ENCODE measurements at regions not wholly inside any gene's neighbourhood (a gene's known extent, or its start where the extent isn't known, plus 50 kb on each side); places are given as distances from the start of the nearest gene placed in this dataset.

GRCh38 chr6:62974452-62974851 is 236.8 kb upstream of the FKBP1C start:
- TF ChIP-seq POLR2AphosphoS5 (IDR thresholded peaks at IDR 0.05; ENCODE audit: low read depth): no peak
- no peak for TF ChIP-seq CTCF (IDR thresholded peaks at IDR 0.05; ENCODE audit: insufficient read depth, low read length)
